Stimulated activated CD4-positive, alpha-beta T cell treated with anti-CD3 and anti-CD28 coated beads, Interleukin-4, amount 100 ng/mL, for 4 hours (primary cell): ENCODE measurements at regions not wholly inside any gene's neighbourhood (a gene's known extent, or its start where the extent isn't known, plus 50 kb on each side); places are given as distances from the start of the nearest gene placed in this dataset.
"Not testable (repeated sequence)": the region's sequence is repeated elsewhere in the genome, so short reads cannot be mapped to it uniquely, and the experiment has no call there.

ENCODE experiments used
- DNase-seq, 2 experiments: peaks; one replicate each; pipeline ENCODE4 v3.0.0-alpha.2; 2020

DNA sequence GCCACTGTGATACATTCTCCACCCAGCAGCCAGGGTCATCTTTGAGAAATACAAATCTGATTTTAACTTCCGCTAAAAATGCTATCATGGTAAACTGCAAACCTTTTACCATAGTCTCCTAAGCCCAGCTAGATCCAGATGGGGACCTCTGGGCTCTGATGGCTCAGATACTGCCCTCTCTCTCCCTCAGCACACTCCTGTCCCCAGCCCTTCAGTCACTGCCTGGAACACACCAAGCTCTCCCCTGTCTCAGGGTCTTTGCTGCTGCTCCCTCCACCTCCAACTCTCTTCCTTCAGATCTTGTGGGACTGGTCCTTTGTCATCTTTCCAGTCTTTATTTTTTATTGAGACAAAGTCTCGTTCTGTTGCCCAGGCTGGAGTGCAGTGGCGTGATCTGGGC is 65.1 kb downstream of the SPRY4 start:
- no peak for DNase-seq

DNA sequence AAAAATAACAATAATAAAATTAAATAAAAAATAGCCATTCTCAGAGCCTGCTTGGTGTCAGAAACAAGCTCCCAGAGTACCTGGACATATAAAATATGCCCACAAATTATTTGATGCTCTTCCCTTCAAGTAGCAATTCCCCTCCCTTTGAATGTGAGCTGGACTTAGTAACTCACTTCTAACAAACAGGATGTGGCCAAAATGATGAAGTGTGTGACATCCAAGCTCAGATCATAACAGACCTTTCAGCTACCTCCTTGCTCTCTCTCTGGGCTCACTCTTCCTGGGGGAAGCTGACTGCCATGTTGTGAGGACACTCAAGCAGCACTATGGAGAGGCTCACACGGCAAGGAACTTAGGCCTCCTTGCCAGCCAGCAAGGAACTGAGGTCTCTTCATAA is 69.0 kb downstream of the SPRY4 start:
- no peak for DNase-seq

DNA sequence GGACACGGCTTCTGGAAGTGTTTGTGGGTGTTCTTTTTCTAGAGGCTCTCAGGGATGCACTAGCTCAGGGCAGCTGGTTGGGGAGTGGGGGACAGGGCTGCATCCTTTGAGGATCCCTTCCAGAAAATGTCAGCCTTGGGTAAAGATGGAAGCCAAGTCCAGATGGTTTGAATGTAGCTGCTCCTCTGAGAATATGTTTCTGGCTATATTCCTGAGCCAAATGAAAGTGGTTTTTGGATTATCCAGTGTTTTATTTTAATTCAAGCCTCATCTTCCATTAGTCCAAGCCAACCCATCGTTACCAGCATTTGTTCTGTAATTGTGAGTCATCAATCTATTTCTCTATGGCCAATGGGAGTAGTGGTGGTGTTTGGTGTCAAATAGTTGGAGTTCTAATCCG is 70.4 kb downstream of the SPRY4 start:
- no peak for DNase-seq

DNA sequence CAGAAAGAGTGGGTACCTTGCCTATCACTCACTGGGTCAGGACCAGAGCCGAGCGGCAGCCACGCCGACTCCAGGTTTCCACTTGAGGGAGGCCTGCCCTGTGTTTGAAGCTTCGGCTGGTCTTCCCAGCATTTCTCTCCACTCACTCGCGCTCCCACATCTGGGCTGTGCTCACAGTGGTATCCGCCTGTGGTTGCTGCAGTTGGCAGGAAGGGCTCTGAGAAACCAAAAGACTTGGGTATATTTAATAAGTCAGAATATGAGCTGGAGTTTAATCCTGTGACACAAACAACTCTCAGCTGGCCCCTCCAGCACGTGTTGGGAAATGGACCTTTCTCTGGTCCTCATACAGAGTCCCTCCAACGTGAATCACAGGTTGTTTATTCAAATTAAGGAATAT is 70.9 kb downstream of the SPRY4 start:
- DNase-seq = no peak

DNA sequence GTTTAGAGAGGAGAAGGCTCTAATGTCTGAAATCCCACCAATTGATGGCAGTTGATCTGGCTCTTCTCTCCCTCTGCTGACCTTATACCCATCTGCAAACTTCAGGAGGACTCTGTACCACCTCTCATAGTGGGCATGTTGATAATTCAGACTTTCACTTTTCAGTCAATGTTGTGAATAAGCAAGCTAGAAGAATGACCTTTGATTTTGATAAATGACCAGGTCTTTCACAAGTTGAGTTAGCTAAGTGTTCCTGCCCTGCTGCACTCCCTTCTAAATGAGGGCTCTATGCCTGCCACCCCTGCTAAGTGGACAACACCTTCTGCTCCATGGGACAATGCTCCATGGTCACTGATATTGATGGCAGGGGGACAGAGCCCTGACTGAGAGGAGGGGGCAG is 74.7 kb downstream of the SPRY4 start:
- no peak for DNase-seq

DNA sequence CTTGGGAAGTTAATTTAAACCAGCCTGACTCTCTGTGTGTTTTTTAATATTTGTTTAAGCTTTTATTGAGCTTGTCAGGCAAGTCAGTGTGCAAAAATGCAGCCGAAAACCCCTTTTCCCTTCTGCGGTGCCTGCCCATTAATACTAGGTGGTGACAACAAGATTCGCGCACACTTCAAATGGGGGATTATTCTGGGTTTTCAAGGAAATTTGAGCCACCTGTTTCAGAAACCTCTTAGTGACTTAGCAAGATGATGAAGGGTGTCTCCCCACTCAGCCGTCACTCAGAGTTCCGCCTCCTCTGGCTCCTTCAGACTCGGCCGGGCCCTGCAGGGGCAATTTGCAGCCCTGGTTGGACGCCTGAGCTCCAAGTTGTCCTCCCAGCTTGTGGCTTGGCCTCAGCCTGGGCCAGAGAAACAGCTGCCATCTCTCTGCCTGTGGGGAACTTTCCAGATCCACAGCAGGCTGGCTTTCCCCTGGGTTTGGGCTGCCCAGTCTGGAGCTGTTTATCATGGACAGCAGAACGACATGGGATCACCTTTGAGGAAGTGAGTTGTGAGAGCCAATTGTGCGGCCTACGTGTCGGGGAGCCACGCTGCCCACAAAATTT is 75.9 kb downstream of the SPRY4 start:
- DNase-seq = no peak

DNA sequence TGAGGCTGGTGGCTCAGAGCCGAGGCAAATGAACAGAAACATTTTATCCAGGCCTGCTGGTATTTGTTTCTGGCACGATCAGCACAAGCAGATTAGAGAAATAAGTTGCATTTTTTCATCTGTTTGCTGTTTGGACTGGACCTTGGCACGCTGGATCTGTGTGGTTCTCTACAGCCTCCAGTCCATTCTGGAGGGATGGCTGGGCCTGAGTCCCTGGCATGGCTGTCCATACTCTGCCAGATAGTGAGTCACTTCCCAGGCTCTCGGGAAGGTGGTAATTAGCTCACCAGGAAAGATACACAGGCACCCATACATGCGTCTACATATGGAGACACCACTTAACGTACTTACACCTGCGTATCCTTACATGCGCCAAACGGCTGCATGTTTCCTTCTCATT is 78.6 kb downstream of the SPRY4 start:
- no peak for DNase-seq

DNA sequence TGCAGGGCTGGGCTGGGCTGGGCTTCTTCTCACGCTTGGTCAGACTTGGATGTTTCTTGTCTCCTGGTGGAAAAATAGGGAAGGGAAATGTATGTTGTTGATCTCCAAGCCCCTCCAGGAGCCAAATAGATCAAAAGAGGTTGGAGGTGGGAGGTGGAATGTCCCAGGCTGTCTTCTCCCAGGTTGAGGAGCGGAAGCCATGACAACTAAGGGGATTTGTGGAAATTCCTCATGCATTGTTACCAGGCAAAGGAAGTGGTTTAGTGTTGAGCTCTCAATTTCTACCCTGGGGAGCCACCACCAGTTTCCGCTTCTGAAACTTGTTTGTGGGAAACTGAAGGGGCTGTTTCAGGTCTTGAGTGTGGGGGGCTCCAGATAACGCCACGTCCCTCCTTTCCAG is 79.0 kb downstream of the SPRY4 start:
- DNase-seq = no peak

DNA sequence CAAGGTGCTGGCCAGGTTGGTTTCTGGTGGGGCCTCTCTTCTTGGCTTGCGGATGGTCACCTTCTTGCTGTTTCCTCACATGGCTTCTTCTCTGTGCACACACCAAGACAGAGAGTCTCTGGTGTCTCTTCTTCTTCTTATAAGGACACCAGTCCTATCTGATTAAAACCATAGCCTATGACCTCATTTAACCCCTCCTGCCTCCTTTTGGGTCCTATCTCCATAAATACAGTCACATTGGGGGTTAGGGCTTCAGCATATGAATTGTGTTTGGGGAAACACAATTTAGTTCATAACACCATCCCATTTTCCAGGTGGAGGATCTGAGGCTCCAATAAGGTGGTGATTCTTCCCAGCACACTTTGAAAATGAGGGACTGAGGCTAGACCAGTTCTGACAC is 80.4 kb downstream of the SPRY4 start:
- DNase-seq = no peak

DNA sequence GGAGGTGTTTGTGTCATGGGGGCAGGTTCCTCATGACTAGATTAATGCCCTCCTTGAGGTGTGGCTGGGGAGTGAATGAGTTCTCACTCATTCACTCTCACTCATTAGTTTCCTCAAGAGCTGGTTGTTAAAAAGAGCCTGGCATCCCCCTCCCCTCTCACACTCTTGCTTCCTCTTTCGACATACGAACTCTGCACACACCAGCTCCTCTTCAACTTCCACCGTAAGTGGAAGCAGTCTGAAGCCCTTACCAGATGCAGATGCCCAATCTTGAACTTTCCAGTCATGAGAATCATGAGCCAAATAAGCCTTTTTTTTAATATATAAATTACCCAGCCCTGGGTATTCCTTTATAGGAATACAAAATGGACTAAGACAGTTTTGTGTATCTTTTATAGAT is 82.5 kb downstream of the SPRY4 start:
- DNase-seq = no peak

DNA sequence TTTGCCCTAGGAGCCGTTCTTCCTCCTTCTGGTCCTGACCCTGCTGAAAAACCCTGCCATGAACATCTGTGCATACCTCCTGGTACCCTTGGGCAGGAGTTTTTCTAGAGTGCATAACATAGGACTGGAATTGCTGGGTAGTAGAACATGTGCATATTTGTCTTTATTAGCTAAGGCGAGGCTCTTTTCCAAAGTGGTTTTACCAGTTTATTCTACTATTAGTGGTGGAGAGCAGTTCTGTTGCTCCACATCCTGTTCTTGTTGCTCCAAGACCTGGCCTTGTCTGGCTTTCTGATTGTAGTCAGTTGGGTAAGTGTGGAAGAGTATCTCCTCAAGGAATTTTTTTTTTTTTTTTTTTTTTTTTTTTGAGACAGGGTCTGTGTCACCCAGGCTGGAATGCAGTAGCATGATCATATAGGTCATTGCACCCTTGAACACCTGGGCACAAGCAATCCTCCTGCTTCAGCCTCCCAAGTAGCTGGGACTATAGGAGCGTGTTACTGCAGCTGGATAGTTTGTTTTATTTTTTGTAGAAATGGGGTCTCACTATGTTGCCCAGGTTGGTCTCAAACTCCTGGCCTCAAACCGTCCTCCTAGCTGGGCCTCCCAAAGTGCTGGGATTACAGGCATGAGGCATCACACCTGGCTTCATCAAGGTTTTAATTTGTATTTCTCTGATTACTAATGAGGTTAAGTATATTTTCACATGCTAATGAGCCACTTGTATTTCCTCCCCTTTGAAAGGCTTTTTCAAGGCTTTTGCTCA is 85.2 kb downstream of the SPRY4 start:
- DNase-seq = no peak

DNA sequence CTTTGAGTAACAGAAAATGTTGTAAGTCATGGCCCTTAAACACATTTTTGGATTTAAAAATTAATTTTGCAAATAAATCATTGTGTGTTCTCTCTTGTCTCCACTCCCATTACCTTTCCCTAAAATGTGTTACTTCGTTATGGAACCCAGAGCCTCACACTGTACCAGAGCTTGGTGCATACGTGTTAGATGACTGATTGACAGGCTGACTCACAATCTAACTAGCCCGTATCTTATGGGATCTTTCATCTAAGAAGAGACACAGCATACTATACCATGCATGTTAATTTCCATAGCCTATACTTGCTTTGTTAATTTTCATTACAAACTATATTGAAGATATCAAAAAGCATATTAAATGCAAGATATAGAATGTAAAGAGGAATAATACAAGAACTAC is 87.1 kb downstream of the SPRY4 start:
- no peak for DNase-seq

DNA sequence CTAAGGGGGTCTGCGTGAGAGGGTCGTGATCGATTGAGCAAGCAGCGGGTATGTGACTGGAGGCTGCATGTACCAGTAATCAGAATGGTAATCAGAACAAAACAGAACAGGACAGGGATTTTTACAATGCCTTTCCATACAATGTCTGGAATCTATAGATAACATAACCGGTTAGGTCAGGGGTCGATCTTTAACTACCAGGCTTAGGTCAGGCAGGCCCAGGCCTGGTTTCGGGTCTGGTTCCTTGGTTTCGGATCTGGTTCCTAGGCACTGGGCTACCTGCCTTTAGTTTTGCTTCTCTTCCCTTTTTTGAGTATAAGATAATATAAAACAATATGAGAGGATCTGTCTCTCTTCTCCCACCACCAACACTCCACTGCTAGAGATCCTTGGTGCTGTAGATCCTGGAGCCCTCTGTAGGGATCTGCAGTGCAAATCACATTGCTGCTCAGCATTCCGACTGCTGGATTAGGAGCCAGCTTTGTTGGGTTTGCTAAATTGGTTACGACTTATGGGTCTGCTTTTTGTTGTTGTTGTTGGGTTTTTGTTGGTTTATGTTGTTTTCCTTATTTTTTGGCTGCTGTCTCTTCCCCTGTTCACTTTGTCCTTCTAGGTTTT is 88.0 kb downstream of the SPRY4 start:
- not testable (repeated sequence) for DNase-seq

DNA sequence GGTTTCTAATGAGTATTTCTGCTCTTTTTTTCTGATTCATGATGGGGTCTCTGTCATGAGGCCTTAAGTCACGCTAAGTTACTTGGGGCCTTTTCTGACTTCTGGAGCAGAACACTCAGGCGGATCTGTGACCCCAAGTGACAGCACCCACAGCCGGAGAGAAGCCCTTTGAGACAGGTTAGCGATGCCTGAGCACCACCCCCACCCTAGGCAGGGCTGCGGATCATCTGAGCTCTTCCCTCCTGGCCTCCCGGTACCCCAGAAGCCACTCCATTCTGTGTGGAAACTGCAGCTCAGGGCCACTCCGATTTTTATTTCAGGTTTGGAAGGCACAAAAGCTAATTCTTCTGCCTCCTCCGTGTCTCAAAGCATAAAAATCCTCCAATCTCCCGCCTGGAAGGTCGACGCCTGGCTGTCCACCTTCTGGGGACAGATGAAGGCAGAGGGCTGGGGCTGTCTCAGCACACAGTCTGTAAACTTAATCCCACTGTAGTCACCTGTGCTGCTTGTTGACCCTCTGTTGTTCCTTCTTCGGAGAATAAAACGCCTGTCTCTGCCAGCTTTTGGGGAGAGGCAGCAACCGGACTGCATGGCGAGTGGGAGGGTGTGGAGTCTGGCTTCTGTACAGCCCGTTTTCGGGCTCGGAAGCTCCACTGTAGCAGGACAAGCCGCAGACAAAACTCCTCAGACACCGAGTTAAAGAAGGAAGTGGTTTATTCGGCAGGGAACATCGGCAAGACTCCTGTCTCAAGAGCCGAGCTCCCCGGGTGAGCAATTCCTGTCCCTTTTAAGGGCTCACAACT is 88.8 kb downstream of the SPRY4 start:
- DNase-seq = no peak

DNA sequence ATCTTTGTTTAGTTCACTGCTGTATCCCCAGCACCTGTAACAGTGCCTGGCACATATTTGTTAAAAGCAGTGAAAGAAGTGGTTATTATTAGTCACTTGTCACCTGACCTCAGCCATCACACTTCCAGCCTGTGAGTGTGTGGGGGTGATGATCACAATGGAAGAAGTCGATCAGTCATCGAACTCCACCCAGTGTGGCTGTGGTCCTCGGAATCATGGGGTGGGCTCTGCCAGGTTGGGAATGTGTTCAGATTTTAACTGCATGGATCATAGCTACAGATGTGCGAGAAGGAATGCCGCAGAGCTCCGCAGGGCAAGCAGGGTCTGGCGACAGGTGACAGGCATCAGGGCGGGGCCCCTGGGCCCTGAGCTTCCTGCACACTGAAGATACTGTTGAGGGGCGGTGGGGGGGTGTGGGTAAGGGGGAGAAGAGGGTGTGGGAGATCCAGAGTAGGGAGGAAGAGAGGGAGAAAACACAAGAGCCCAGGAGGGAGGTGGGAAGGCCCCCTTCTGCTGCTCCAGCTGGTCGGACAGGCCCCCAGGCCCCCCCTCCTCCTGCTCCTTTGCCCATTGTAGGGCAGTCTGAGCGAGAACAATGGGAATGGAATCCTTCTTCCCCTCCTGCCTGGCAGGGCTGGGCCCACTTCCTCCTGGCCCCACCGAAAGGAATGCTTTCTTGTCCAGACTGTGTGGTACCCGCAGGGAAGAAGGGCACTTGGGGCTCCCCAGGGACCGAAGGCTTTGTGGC is 89.6 kb downstream of the SPRY4 start:
- peak in 1 of 2 experiments; percentile 60 for DNase-seq

DNA sequence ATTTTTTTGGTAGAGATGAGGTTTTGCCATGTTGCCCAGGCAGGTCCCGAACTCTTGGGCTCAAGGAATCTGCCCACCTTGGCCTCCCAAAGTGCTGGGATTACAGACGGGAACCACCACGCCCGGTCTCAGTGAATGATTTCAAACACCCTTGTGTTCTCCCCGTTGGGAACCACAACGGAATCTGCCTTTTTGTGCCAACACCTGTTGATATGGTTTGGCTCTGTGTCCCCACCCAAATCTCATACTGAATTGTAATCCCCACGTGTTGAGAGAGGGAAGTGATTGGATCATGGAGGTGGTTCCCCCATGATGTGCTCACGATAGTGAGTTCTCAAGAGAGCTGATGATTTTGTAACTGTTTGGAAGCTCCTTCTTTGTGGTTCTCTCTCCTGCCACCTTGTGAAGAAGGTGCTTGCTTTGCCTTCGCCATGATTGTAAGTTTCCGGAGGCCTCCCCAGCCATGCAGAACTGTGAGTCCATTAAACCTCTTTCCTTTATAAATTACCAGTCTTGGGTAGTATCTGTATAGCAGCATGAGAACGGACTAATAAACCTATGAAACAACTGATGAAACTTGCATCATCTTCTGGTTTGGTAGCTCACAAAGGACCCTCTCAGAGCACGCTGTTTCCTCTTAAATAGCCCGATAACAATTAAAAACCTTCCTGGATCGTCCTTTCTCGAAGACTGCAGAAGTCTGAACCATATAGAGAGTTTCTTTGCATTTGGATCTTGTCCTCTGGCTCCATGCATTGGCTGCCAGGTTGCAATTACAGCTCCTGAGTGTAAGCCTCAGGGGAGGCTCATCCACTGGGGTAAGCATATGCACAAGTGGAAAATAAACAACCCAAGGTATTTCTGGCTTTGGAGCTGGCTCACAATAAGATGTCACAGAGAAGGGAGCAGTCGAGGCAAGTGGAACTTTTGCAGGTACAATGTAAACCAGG is 91.5 kb downstream of the SPRY4 start:
- no peak for DNase-seq

DNA sequence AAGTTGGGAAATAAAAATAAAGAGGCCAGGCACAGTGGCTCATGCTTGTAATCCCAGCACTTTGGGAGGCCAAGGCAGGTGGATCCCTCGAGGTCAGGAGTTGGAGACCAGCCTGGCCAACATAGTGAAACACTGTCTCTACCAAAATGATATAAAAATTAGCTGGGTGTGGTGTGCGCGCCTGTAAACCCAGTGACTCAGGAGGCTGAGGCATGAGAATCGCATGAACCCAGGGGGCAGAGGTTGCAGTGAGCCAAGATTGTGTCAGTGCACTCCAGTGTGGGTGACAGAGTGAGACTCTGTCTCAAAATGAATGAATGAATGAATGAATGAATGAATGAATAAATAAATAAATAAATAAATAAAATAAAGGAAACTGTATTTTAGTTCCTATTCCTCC is 93.9 kb downstream of the SPRY4 start:
- not testable (repeated sequence) for DNase-seq

DNA sequence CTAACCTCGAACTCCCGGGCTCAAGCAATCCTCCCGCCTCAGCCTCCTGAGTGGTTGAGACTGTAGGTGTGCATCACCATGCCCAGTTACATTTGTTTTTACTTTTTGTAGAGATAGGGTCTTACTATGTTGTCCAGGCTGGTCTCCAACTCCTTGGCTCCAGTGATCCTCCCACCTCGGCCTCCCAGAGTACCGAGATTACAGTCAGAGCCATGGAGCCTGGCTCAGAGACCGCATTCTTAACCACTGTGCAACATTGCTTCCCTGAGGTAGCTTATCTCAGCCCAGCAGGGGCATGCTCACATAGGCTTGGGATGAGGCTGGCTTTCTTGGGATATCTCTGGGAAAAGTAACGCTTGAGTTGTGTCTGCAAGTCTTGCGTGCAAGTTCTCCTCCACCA is 99.7 kb downstream of the SPRY4 start:
- no peak for DNase-seq

DNA sequence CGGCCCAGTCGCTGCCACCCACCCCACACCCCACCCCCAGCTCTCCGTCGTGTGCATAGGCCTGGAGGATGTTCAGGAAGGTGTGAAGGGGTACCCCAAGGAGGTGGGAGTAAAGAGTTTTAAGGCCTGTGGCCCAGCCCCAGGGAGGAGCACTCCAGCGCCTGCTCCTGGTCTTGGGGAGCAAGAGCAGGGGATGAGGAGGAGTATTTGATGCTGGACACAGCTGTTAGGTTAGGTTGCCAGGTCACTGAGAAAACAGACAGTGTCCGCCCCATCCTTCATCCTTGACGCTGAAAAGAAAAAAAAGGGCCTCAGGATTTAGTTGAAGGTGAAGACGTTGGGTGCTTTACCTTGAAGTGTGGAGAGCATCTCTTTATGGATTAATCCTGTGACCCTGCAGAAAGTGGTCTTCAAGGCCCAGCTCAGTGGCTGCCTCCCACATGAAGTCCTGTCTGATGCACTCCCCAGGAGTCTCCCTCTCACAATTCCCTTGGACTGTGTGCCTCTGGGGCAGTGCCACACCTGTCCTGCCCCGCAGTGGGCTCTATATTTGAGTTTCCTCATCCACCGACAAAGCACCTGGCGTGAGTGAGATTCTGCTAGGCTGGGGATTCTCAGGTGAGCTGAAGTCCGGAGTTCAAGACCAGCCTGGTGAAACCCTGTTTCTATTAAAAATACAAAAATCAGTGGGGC is 101.8 kb downstream of the SPRY4 start:
- no peak for DNase-seq

DNA sequence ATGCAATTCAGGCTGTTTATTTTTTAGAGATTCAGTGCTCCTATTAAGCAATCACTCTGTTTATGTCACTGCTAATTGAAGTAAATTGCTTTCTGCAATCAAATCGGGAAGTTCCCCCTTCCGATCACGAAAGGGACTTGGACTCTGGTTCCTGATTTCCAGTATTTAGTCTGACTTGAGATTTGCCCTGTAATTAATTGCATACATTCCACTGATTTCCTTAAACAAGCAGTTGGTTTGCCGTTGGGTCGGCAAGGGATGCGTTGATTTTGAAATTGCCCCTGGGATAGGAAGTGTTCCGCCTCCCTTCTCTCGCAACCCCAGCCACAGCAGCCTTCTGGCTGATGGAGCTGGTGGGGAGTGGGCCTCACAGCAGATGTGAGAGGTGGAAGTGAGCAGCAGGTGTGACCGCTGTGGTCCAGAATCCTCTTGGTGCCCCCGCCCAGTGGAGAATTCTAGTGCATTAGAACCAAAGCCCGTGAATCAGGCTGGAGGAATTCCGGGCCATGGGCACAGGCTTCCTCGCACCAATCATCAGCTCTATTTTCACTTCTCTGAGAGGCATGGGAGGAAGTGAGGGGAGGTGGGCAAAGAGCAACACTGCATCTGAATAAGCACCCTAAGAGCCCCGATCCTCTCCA is 102.5 kb downstream of the SPRY4 start:
- no peak for DNase-seq
